Right lobe of liver (tissue), 4 donors: ENCODE measurements at regions not wholly inside any gene's neighbourhood (a gene's known extent, or its start where the extent isn't known, plus 50 kb on each side); places are given as distances from the start of the nearest gene placed in this dataset.

Experiments
- POLR2A ChIP-seq: fragments of 450-650 bp; IDR thresholded peaks from one replicate; pipeline ENCODE4 v1.6.1; 2017; ENCODE audit warnings: antibody characterized with exemption, mild to moderate bottlenecking
- TF ChIP-seq, protein P1 (sequence below), 4 donors: fragments of 200-600 bp in 3 of 4; fragments of 450-650 bp in 1 of 4; IDR thresholded peaks; one replicate each; pipeline versions ENCODE4 v1.5.1 to v1.8.0; 2016 to 2022; ENCODE audit warnings: antibody characterized with exemption in 4 of 4, mild to moderate bottlenecking in 2 of 4
- donor health status: DM: no; HTN: no; CAD: no.
- donor health status: DM: no; HTN: no; CAD: no.
- donor health status: DM: no; HTN: yes; CAD: no.

DNA sequence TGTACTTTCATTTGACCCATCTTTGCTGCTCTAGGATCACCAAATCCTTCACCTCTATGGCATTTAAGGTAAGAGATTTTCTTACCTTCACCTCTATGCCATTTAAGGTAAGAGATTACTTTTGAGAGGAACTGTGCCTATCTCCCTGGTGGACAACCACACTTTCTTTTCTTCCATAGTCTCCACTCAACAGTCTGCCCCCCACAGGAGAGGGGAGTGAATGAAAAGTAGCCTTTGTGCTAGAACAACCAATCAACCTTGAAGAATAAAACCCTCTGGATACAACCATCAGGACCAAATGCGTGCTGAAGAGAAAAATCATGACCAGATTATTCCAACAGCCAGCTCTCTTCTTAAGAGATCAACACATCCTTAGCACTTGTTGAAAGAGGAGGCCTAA lies 258.6 kb upstream of the TMPO start:
- TF ChIP-seq, protein P1, sequence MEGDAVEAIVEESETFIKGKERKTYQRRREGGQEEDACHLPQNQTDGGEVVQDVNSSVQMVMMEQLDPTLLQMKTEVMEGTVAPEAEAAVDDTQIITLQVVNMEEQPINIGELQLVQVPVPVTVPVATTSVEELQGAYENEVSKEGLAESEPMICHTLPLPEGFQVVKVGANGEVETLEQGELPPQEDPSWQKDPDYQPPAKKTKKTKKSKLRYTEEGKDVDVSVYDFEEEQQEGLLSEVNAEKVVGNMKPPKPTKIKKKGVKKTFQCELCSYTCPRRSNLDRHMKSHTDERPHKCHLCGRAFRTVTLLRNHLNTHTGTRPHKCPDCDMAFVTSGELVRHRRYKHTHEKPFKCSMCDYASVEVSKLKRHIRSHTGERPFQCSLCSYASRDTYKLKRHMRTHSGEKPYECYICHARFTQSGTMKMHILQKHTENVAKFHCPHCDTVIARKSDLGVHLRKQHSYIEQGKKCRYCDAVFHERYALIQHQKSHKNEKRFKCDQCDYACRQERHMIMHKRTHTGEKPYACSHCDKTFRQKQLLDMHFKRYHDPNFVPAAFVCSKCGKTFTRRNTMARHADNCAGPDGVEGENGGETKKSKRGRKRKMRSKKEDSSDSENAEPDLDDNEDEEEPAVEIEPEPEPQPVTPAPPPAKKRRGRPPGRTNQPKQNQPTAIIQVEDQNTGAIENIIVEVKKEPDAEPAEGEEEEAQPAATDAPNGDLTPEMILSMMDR (IDR thresholded peaks at IDR 0.05) = no peak
- no peak for TF ChIP-seq POLR2A
